Panc1 (cell line): ENCODE measurements at regions not wholly inside any gene's neighbourhood (a gene's known extent, or its start where the extent isn't known, plus 50 kb on each side); places are given as distances from the start of the nearest gene placed in this dataset.

Experiments
- ATAC-seq: fragments of 200-7000 bp; cut with Tn5 transposase; 2 replicates; pipeline ENCODE4 v1.9.1; 2020; ENCODE audit warnings: mild to moderate bottlenecking, moderate library complexity
- BruUV-seq: library from RNA; stranded (reverse); fragments of 400-500 nt; replicated peaks from 2 replicates; lab custom pipeline; 2021; lab: Mats Ljungman, UMichigan
- CTCF ChIA-PET: fragments of 300-600 bp; sonication (Branson Sonifier 250); formaldehyde crosslinking; loops from one replicate; lab custom pipeline; 2022; ENCODE audit warnings: antibody characterized with exemption; lab: Charles Lee
- POLR2A ChIA-PET: fragments of 300-600 bp; sonication (Branson Sonifier 250); formaldehyde crosslinking; loops from one replicate; lab custom pipeline; 2022; ENCODE audit warnings: antibody characterized with exemption; lab: Charles Lee
- DNase-seq: peaks from one replicate; pipeline ENCODE4 v3.0.0-alpha.2; 2010; ENCODE audit warnings: low read depth, low spot score
- H3K27ac ChIP-seq: 2 replicates; pipeline ENCODE4 v1.5.1; 2011; ENCODE audit warnings: mild to moderate bottlenecking, low read length, inconsistent platforms
- H3K27me3 ChIP-seq: fragments of 200-500 bp; sonication (Bioruptor generic); 2 replicates; pipeline ENCODE4 v1.6.0; 2014; ENCODE audit warnings: low read length, inconsistent platforms; ENCODE audit not compliant: control insufficient read depth, insufficient read depth
- H3K36me3 ChIP-seq: fragments of 200-500 bp; sonication (Bioruptor generic); 2 replicates; pipeline ENCODE4 v1.5.1; 2014; ENCODE audit warnings: inconsistent platforms, mild to moderate bottlenecking, low read length, moderate library complexity; ENCODE audit not compliant: control insufficient read depth, insufficient read depth
- H3K4me1 ChIP-seq: 2 replicates; pipeline ENCODE4 v1.5.1; 2011; ENCODE audit warnings: inconsistent platforms, mild to moderate bottlenecking, low read length, moderate library complexity; ENCODE audit not compliant: control insufficient read depth, insufficient read depth
- H3K4me3 ChIP-seq, 2 experiments: 2 replicates each; pipeline ENCODE4 v1.5.1; 2011 to 2012; ENCODE audit warnings: low read depth in 2 of 2, low read length in 2 of 2, mild to moderate bottlenecking in 2 of 2, inconsistent platforms in 1 of 2, moderate library complexity in 1 of 2
- H3K9me3 ChIP-seq: fragments of 200-500 bp; sonication (Bioruptor generic); 2 replicates; pipeline ENCODE4 v1.5.1; 2014; ENCODE audit warnings: low read depth, mild to moderate bottlenecking, inconsistent platforms, low read length, moderate library complexity; ENCODE audit not compliant: control insufficient read depth, insufficient read depth
- CTCF ChIP-seq: fragments of 450-650 bp; IDR thresholded peaks from 2 replicates; pipeline ENCODE4 v1.5.1; 2017; ENCODE audit warnings: mild to moderate bottlenecking
- POLR2AphosphoS5 ChIP-seq: IDR thresholded peaks from 2 replicates; pipeline ENCODE4 v1.6.1; 2012; ENCODE audit warnings: mild to moderate bottlenecking, low read depth, low read length, moderate library complexity
- REST ChIP-seq, 2 experiments: IDR thresholded peaks; 2 replicates each; pipeline ENCODE4 v1.6.1; 2011 to 2012; ENCODE audit warnings: low read depth in 2 of 2, control low read depth in 1 of 2, low read length in 1 of 2, mild to moderate bottlenecking in 1 of 2, moderate library complexity in 1 of 2; ENCODE audit not compliant: insufficient read depth in 1 of 2
- SIN3A ChIP-seq: IDR thresholded peaks from 2 replicates; pipeline ENCODE4 v1.6.1; 2012; ENCODE audit warnings: low read depth, mild to moderate bottlenecking, low read length, moderate library complexity, borderline replicate concordance; ENCODE audit not compliant: insufficient read depth
- TCF7L2 ChIP-seq: IDR thresholded peaks from 2 replicates; pipeline ENCODE4 v1.6.1; 2011; ENCODE audit warnings: mild to moderate bottlenecking, low read depth, low read length, inconsistent platforms
- in situ Hi-C: cut with HindIII; loops from 2 replicates; pipeline ENCODE4 v1.10.0; 2016; ENCODE audit warnings: low sequenced_read_pairs, low pct_unique_long_range_greater_than_20kb
- intact Hi-C: fragments of 100-400 bp; cut with micrococcal nuclease; formaldehyde crosslinking; loops from one replicate; pipeline ENCODE4 v1.10.0; 2022; ENCODE audit not compliant: unreplicated experiment

- H3K4me3 ChIP-seq: no peak overlapping the region
- DNase-seq (no peak), ATAC-seq (no peak)
- intact Hi-C loops: no loop called here
- H3K27ac ChIP-seq: no peak overlapping the region
- TF ChIP-seq TCF7L2 (no peak), CTCF (no peak), POLR2AphosphoS5 (no peak), REST (IDR thresholded peaks at IDR 0.05; ENCODE audit: insufficient read depth in 1 of 2, low read depth in 2 of 2, low read length in 1 of 2) (no peak), SIN3A (no peak)
- H3K4me1 ChIP-seq: no peaks in the 10 kb centered on the region
- H3K27me3 ChIP-seq: no peaks in the 10 kb centered on the region; the same call in 1 of the 2 replicates
- no peaks in the 10 kb centered on the region for H3K36me3 ChIP-seq
- ChIA-PET POLR2A (no interaction called here), CTCF (no interaction called here)
- BruUV-seq: no TSS peak
- no peaks in the 10 kb centered on the region for H3K9me3 ChIP-seq
- in situ Hi-C loops: no loop called here
These were observed 1047.6 kb downstream of the AACS start for GRCh38 chr12:126112849-126113248.

GRCh38 chr12:126114441-126114840 lies 1049.2 kb downstream of the AACS start:
- CTCF ChIA-PET: no interaction called here
- in situ Hi-C loops: no loop called here
- H3K27me3 ChIP-seq: no peaks in the 10 kb centered on the region
- POLR2A ChIA-PET: no interaction called here
- no peak for TF ChIP-seq POLR2AphosphoS5
- no peak for TF ChIP-seq REST (IDR thresholded peaks at IDR 0.05; ENCODE audit: insufficient read depth in 1 of 2, low read depth in 2 of 2, low read length in 1 of 2)
- no peak for TF ChIP-seq SIN3A
- no peak for TF ChIP-seq TCF7L2
- no peak overlapping the region for H3K4me3 ChIP-seq
- intact Hi-C loops: no loop called here
- H3K9me3 ChIP-seq: no peaks in the 10 kb centered on the region
- H3K36me3 ChIP-seq: no peaks in the 10 kb centered on the region
- no TSS peak for BruUV-seq
- H3K27ac ChIP-seq: no peak overlapping the region
- H3K4me1 ChIP-seq: no peaks in the 10 kb centered on the region
- DNase-seq (no peak), ATAC-seq (no peak)
